RCC 7860 (cell line): ENCODE measurements at regions not wholly inside any gene's neighbourhood (a gene's known extent, or its start where the extent isn't known, plus 50 kb on each side); places are given as distances from the start of the nearest gene placed in this dataset.
"Not testable (repeated sequence)": the region's sequence is repeated elsewhere in the genome, so short reads cannot be mapped to it uniquely, and the experiment has no call there.

ENCODE experiments used
- DNase-seq: peaks from one replicate; pipeline ENCODE4 v3.0.0-alpha.2; 2015; ENCODE audit warnings: low spot score
- FAIRE-seq: peaks from 2 replicates; lab custom pipeline; 2012; peaks lifted over from hg19 to GRCh38; lab: Jason Lieb, UNC

DNA sequence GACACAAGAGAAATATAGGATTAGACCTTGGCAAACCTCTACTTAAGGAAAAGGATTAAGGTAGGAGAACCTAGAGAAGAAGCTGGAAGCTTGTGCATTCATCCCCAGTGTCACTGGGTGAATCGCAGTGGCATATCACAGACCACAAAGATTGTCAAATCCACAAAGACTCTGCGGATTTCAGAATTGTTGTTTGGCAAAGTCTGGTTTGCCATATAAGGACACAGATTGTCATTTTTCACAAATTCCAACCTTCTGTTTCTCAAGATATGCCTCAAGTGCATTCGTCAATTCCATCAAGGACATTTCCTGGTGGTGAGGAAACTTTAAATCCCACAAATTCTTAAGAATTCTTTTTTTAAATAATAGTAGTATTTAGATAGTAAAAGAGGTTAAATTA lies 395.1 kb upstream of the PAPPA start:
- no peak for FAIRE-seq

DNA sequence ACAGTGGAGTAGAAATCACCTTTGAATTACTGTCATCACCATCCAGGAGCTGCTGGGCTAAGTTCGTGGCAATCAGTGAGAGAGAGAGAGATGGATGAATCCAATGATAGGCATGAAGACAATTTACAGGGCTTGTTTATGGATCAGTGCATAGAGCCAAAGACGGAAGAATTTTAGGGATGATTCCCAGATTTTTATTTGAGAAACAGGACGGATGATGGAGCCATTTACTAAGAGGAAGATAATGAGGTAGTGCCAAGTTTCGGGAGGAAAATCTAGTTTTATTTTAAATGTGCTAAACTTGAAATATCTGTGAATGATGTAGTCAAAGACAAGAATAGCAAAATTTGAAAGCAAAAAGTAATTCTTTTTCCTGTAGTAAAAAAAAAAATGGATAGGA lies 394.2 kb upstream of the PAPPA start:
- FAIRE-seq, result no peak
- DNase-seq, result no peak

More for the DNA sequence above, 395.1 kb upstream of the PAPPA start:
- no peak for DNase-seq

DNA sequence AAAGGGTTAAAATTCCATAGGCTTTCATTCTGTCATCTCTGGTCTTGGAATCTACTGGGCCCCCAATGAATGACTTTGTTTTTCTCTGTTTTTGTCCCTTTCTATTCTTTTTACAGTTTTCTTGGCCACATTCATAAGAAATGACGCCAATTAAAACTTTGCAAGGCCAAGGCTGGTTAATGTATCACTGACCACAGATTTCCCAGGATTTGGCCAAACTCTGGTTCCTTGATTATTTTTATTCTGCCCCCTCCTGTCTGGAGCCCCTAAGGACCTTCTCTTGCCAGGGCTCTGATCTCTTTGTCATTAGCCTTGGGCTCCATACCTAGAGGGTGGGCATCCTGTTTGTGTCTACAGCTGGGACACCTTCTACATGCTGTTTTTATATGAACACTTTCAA lies 388.9 kb upstream of the PAPPA start:
- FAIRE-seq, result no peak

DNA sequence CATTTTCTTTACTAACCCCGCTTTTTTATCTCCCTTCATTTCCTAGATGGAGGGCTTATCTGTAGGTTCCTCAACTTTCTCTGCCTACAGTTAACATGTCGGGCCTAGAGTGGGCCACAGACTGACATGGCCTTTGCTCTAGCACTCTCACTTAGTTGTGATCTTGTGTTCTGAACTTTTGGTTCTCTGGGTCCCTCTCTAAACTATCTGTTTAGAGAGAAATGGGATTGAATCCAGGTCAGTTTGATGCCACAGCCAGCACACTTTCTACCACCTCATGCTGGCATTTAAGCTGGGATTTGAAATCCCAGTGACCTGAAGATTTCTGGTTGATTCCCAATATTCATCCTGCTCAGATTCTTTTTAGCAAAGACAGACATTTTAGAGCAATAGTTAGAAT lies 388.5 kb upstream of the PAPPA start:
- no peak for FAIRE-seq

More for the DNA sequence above, 388.9 kb upstream of the PAPPA start:
- no peak for DNase-seq

DNA sequence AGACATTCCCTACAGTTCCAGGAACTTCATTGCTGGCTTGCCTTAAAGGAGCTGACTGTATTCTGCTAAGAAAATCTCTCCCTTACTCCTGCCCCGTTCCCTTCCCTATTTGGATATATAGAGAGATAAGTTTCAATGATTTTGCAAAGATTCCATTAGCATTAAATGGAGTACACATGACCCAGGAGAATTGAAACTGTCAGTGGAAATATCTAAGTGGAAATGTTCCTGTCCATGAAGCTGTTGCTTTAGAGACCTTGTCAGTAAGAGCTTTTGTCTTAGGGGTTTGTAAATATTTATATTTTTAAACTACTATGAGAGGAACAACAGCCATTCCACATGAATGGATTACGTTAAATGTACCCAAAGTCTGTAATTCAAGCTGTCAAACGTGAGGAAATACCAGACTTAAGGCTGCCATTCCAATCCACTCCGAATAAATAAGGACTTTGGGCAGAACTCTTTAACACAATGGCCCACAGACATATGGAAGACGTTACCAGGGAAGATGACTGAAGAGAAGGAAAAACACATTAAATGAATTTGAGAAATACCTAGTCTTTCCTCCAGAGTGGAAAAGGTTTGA lies 387.1 kb upstream of the PAPPA start:
- no peak for FAIRE-seq
- DNase-seq, result no peak

More for the DNA sequence above, 388.5 kb upstream of the PAPPA start:
- no peak for DNase-seq

DNA sequence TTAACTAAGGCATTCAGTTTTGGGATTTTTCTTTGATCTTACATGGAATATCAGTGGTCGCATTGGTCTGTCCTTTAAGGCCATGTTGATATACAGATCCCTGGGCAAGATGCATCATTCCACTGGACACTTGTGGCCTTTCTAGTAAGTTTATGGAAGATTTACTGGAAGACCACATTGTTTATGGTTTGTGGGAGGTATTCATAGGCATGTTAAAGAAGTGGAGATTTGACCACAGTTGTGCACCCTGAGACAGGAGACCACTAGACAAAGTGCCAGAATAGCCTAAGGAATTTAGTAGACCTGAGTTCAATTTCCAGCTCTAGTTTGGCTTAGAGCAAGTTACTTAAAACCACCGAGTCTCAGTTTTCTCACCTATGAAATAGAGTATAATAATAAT lies 383.1 kb upstream of the PAPPA start:
- DNase-seq, result no peak
- no peak for FAIRE-seq

DNA sequence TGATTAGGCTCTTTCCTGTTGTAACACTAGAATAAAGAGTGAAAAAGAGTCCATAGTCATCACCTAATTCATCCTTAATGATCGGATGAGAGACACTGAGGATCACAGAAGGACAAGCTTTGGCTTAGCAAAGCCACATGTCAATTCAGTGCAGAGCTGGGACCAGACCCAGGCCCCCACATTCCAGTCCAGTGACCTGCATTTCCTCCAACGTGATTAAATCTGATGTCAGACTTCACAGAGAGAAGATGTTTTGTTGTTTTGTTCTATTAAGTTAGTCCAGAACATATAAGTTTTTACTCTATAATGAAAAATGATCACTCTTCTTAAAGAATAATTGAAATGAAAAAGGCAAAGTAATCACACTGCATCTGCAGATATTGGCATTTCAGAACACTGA lies 377.9 kb upstream of the PAPPA start:
- DNase-seq, result no peak
- no peak for FAIRE-seq

DNA sequence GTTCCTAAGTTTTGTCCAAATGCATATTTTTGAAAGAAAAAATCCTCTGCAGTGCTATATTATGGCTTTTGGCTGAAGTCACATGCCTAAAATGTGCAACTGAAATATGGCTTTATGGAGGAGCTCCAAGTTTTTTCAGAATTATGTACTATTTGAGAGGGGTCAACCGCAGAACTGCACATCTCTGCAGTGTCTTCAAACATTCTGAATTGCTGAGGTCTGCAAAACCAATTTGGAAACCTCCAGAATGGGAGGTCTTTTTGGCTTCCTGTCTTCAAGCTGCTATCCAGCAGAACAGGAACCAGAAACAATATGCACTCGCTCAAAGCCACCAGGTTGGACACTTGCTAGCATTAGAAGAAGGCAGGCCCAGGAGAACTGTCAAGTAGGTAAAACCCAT lies 376.0 kb upstream of the PAPPA start:
- DNase-seq, result no peak
- FAIRE-seq, result no peak

DNA sequence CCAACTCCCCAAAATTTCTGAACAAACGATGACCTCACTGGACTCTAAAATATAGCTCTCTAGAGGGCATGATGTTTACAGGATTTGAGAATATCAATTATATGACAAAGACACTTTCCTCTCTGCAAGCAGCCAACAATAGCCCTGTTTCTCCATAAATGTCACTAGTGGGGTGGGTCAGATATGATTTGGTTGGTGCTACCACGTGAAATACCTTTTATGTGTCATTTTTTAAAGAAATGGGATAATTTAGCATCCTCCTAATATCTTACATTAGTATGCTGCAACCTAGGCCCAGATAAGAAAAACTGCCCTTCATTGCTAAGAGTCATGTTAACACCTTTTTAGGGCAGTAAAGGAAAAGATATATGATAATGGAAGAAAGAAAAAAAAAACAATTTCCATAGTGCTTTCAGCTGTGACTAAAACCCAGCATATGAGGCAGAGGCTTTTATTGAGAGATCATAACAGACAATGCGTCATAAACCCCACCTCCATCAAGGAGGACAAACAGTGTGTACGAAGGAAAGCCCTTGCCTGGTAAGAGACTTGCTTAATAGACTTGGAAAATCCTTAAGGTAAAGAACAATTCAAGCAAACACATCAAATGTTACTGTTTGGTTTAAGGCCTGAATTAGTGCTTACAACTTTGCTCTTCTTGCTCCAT lies 372.4 kb upstream of the PAPPA start:
- FAIRE-seq, result no peak

DNA sequence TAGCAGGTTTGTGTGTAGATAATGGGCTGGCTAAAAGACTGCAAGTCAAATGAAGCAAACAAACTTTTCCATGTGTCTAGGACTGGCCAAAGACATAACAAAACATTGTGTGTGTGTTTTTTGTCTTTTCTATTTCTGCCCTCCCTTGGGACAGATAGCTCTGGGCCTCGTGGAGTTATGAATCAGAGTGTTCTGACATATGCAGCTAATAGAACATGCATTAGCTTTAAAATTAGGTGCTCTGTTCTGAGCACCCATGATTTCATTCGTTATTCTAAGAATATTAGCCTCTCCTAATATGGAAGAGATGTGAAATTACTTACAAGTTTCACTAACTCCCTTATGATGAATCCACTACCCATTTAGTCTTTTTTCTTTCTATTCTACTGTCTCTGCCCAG lies 367.3 kb upstream of the PAPPA start:
- no peak for FAIRE-seq
- DNase-seq, result no peak

More for the DNA sequence above, 372.4 kb upstream of the PAPPA start:
- no peak for DNase-seq

DNA sequence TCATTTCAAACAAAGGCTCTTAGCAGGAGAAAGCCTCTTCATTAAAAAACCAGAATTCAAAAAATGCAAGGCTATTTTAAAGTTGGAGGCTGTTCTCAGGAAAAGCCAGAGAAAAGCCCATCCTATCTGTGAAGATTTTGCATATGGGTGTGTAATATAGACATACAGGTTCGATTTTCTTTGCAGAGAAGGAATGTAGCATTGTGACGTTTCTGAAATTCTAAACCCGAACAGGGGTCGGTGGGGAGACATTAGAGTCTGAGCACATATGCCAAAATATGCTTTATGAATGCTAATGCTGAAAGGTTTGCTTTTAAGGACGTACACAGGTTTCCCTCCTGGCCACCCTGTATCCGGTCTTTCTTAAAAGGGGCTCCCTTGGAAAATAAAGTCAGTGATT lies 363.1 kb upstream of the PAPPA start:
- FAIRE-seq, result no peak
- DNase-seq, result no peak

DNA sequence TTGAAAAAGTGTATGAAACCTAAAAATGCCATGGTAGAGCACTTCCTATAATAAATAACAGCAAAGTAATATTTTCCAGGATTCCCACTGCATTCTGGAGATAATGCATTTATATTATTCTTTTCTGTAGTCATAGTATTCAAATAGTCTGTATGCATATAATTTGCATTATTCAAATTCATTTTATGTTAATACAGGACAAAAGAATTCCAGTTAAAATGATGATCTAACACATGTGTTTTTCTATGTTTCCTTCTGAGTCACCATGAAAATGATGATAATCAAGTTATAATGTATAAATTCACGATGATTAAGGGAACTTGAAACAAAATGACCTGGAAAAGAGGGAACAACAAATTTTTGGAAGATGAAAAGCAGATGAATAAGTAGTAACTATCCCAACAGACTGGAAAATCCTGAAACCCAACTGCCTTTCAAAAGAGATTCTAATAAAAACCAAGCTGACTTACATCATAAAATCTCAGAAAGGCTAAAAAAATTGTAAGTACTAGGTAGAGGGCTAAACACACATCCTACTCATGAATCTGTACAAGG lies 358.6 kb upstream of the PAPPA start:
- FAIRE-seq, result no peak

DNA sequence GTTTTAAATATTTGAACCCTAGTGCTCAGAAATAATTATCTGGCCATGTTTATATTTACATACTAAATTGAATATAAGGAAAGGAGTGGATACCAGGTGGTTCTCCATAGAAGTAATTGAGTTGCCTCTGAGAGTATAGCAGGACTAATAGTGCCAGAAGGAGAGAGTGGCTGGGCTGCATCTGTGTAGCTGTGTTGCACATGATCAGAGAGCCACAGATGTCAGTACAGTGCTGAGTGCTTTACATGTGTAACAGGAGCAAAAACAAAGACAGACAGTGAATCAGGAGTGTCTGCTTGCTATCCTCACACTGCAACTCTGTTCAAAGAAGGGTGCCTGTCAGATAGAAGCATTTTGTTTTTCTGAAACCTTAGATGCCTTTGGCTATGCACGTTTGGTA lies 353.9 kb upstream of the PAPPA start:
- DNase-seq, result no peak
- no peak for FAIRE-seq

More for the DNA sequence above, 358.6 kb upstream of the PAPPA start:
- no peak for DNase-seq

DNA sequence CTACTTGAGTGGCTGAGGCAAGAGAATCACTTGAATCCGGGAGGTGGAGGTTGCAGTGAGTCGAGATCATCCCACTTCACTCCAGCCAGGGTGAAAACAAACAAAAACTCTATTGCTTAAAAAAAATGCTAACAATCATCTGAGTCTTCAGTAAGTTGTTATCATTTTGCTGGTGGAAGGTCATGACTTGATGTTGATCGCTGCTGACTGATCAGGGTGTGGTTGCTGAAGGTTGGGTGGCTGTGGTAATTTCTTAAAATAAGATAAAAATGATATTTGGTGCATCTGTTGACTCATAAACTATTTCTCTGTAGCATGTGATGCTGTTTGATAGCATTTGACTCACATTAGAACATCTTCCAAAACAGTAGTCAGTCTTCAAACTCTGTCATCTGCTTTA lies 349.4 kb upstream of the PAPPA start:
- DNase-seq, result no peak
- no peak for FAIRE-seq

DNA sequence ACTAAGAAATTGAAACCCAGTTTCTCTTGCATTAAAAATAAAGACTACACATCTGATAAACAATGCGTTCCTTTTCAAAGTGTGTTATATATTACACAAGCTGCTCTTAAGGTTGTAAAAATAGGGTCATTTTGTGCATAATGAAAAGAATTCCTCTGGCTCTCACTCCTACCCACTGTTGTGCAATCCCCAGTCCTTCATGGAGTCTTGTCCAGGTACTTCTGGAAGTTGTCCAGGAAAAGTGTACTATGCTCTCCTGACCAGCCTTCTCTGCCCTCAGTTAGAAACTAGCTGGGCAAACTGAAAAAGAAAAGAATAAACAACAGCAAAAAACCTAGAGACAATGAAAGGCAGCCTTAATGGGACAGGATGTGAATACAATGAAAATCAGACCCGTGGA lies 345.5 kb upstream of the PAPPA start:
- DNase-seq (no peak), FAIRE-seq (no peak)

DNA sequence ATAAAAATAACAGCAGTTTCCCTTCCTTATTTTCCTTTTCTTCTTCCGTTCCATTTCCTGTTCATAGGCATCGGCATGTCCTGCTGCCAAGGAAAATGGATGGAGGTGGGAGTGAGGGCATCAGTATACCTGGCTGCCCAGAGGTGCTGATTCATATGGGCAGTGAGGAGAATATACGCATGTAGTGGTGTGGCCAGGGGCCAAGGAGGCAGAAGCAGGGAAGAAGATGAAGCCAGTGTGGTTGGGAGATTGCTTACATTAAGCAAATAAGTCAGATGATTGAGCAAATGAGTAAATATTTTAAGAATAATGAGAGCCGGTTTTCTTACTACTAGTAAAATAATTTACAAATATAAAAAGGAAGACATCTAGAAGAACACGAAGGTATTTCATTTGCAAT lies 344.9 kb upstream of the PAPPA start:
- FAIRE-seq (no peak), DNase-seq (no peak)

DNA sequence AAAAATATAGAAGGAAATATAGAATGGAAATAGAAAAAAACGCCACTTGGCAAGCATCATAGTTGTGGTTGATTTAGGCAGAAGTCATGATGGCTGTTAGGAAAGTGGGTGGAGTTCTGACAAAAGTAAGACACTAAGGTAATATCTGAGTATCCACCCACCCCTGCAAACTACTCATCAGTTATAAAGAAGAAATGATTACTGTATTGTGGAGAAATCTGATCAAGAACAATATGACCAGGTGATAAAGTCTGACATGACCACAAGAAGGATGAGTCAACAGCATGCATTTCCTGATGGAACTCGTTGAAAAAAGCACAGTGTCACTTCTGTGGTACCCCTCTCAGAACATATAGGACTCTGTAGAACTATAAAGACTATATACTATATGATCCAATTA lies 343.4 kb upstream of the PAPPA start:
- no peak for FAIRE-seq
- DNase-seq, result no peak

DNA sequence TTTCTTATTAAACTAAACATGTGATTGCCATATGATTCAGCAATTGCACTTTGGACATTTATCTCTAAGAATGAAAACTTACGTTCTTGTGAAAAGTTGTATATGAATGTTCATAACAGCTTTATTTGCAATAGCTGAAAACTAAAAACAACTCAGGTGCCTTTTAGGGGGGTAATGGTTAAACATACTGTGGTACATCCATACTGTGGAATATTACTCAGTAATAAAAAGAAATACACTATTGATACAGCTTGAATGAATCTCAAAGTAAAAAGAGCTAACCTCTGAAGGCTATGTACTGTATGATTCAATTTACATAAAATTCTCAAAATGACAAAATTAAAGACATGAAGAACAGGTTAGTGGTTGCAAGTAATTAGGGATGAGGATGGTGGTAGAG lies 339.5 kb upstream of the PAPPA start:
- DNase-seq (no peak), FAIRE-seq (no peak)

DNA sequence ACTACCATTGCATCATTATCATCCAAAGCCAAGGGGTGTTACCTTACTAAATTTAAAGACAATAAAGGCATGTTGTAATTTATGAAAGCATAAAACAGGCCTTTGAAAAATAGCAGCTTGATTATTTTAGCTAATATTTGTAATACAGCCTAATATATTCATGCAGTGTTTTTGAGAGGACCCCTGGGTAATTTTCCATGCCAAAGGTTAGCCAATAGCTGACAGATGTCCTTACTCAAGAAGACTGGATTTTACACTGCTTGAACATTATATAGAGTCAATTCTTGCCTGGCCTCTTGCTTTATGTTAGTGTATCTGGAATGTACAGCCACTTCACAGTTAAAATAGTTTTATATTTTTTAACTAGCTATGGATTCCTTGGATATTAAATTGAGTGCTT lies 337.8 kb upstream of the PAPPA start:
- FAIRE-seq (no peak), DNase-seq (no peak)

DNA sequence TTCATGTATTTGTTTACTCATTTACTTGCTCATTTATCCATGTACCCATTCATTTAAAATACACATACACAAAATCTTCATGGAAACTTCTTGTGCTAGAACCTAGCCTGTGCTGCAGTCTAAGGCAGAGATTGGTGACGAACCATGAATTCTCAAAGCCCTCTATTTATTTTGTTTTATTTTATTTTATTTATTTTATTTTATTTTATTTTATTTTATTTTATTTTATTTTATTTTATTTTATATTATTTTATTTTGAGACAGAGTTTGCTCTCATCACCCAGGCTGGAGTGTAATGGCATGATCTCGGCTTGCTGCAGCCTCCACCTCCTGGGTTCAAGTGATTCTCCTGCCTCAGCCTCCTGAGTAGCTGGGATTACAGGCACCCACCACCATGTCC lies 334.9 kb upstream of the PAPPA start:
- FAIRE-seq, DNase-seq: not testable (repeated sequence)

DNA sequence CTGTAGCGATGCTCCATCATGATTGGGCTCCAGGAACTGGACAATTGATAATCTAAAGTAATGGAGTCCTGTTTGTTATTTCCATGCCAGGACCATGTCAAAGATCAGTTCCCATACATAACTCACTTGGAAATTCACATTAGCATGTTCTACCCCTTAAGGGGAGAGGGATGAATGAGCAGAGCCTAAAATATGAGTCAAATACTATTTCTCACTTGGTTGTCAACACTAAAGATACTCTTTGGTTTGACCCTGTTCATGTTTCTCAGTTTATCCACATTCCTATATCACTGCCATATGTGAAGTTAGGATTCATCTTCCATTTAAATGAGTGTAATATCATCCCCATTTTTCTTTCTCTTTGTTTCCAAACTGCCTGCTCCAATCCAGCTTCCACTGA lies 321.6 kb upstream of the PAPPA start:
- DNase-seq (no peak), FAIRE-seq (no peak)

DNA sequence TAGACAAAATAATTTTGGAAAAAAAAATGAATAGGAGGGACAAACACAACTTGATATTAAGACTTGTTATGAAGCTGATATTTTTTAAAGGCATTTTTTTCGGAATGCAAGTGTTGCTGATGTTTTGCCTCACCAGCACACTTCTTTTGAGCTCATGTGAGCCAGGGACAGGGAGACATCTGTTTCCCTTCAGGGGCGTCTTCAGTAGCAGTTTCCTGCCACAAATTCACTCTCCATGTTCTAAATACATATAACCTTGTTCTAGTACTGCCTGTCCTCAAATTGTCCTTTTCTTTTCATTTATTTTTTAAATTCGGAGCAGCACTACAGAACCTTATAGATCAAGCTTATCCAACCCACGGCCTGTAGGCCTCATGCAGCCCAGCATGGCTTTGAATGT lies 316.0 kb upstream of the PAPPA start:
- no peak for FAIRE-seq

DNA sequence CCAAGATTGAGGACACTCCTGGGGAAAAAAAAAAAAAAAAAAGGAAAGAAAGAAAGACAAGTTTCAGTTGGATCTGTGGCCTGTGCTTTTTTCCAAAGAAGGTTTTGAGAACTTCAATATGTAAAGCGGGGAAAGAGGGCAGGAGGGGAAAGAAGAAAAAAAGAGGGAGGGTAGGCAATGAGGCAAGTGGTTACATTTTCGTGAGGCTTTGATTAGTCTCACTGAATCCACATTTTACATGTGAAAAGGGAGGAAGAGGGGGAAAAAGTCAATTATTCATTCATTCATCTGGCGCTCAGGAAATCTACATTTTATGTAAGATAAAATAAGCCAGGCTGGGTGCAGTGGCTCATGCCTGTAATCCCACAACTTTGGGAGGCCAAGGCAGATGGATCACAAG lies 315.2 kb upstream of the PAPPA start:
- FAIRE-seq, result no peak

More for the DNA sequence above, 316.0 kb upstream of the PAPPA start:
- no peak for DNase-seq

More for the DNA sequence above, 315.2 kb upstream of the PAPPA start:
- DNase-seq, result no peak
